Liver (tissue), 8 donors: ENCODE measurements at regions not wholly inside any gene's neighbourhood (a gene's known extent, or its start where the extent isn't known, plus 50 kb on each side); places are given as distances from the start of the nearest gene placed in this dataset.

ENCODE experiments used
- DNase-seq: peaks from one replicate; pipeline ENCODE4 v3.0.0-alpha.2; 2017; ENCODE audit warnings: low spot score
- H3K27ac ChIP-seq, 2 donors: one replicate each; pipeline ENCODE4 v1.7.0; 2013; ENCODE audit warnings: inconsistent platforms in 2 of 2, low read length in 2 of 2, control low read depth in 1 of 2, low read depth in 1 of 2, mild to moderate bottlenecking in 1 of 2
- H3K27me3 ChIP-seq, 4 donors: one replicate each; pipeline versions ENCODE4 v1.6.1 to v1.7.0; 2013; ENCODE audit warnings: low read length in 3 of 4, inconsistent platforms in 1 of 4, mild to moderate bottlenecking in 1 of 4, moderate library complexity in 1 of 4; ENCODE audit not compliant: control insufficient read depth in 4 of 4, insufficient read depth in 4 of 4
- H3K36me3 ChIP-seq, 4 donors: one replicate each; pipeline versions ENCODE4 v1.6.1 to v1.7.0; 2013; ENCODE audit warnings: low read length in 3 of 4, mild to moderate bottlenecking in 3 of 4, low read depth in 1 of 4, moderate library complexity in 1 of 4; ENCODE audit not compliant: control insufficient read depth in 4 of 4, insufficient read depth in 3 of 4
- H3K4me1 ChIP-seq, 4 donors: one replicate each; pipeline versions ENCODE4 v1.6.1 to v1.7.0; 2013; ENCODE audit warnings: low read length in 3 of 4, mild to moderate bottlenecking in 3 of 4, moderate library complexity in 1 of 4; ENCODE audit not compliant: control insufficient read depth in 4 of 4, insufficient read depth in 4 of 4
- H3K4me3 ChIP-seq, 3 donors: one replicate each; pipeline versions ENCODE4 v1.6.1 to v1.7.0; 2013; ENCODE audit warnings: low read length in 3 of 3, control low read depth in 1 of 3, low read depth in 1 of 3, mild to moderate bottlenecking in 1 of 3
- H3K9ac ChIP-seq, 2 donors: one replicate each; pipeline ENCODE4 v1.7.0; 2013; ENCODE audit warnings: low read length in 2 of 2, mild to moderate bottlenecking in 2 of 2, moderate library complexity in 2 of 2, control low read depth in 1 of 2, low read depth in 1 of 2
- H3K9me3 ChIP-seq, 4 donors: one replicate each; pipeline versions ENCODE4 v1.6.1 to v1.7.0; 2013; ENCODE audit warnings: low read length in 3 of 4; ENCODE audit not compliant: control insufficient read depth in 4 of 4
- CTCF ChIP-seq: fragments of 150-350 bp; IDR thresholded peaks from 2 replicates; pipeline ENCODE4 v1.5.1; 2017; ENCODE audit warnings: improper control_type of control experiment, low read depth, low read length; ENCODE audit not compliant: missing input control
- EGR1 ChIP-seq, 2 donors: IDR thresholded peaks; 2 replicates each; pipeline ENCODE4 v1.6.1; 2016 to 2018; ENCODE audit warnings: antibody characterized with exemption in 2 of 2, low read depth in 2 of 2
- FOXA1 ChIP-seq: IDR thresholded peaks from 2 replicates; pipeline ENCODE4 v1.6.1; 2016; ENCODE audit warnings: antibody characterized with exemption
- FOXA2 ChIP-seq: IDR thresholded peaks from 2 replicates; pipeline ENCODE4 v1.6.1; 2016; ENCODE audit warnings: antibody characterized with exemption
- GABPA ChIP-seq, 2 donors: IDR thresholded peaks in 1 of 2; conservative IDR thresholded peaks in 1 of 2; 2 replicates each; pipeline ENCODE4 v1.6.1; 2016; ENCODE audit warnings: antibody characterized with exemption in 2 of 2, mild to moderate bottlenecking in 1 of 2, moderate library complexity in 1 of 2
- HNF4A ChIP-seq, 2 donors: conservative IDR thresholded peaks; 2 replicates each; pipeline ENCODE4 v1.6.1; 2016; ENCODE audit warnings: antibody characterized with exemption in 2 of 2, mild to moderate bottlenecking in 2 of 2
- HNF4G ChIP-seq: IDR thresholded peaks from 2 replicates; pipeline ENCODE4 v1.6.1; 2016; ENCODE audit warnings: antibody characterized with exemption
- JUND ChIP-seq, 2 donors: IDR thresholded peaks; 2 replicates each; pipeline ENCODE4 v1.6.1; 2016; ENCODE audit warnings: antibody characterized with exemption in 2 of 2
- MAX ChIP-seq: IDR thresholded peaks from 2 replicates; pipeline ENCODE4 v1.6.1; 2016; ENCODE audit warnings: antibody characterized with exemption
- NR2F2 ChIP-seq: IDR thresholded peaks from 2 replicates; pipeline ENCODE4 v1.6.1; 2016; ENCODE audit warnings: antibody characterized with exemption
- REST ChIP-seq: IDR thresholded peaks from 2 replicates; pipeline ENCODE4 v1.6.1; 2016; ENCODE audit warnings: antibody characterized with exemption, mild to moderate bottlenecking
- RXRA ChIP-seq, 2 donors: IDR thresholded peaks; 2 replicates each; pipeline ENCODE4 v1.6.1; 2017 to 2018; ENCODE audit warnings: antibody characterized with exemption in 2 of 2, mild to moderate bottlenecking in 1 of 2
- SP1 ChIP-seq: IDR thresholded peaks from 2 replicates; pipeline ENCODE4 v1.6.1; 2018; ENCODE audit warnings: antibody characterized with exemption, mild to moderate bottlenecking
- YY1 ChIP-seq: IDR thresholded peaks from 2 replicates; pipeline ENCODE4 v1.6.1; 2016; ENCODE audit warnings: antibody characterized with exemption, mild to moderate bottlenecking
- ZBTB33 ChIP-seq: IDR thresholded peaks from 2 replicates; pipeline ENCODE4 v1.6.1; 2016; ENCODE audit warnings: antibody characterized with exemption
- WGBS: extraction: QIAGEN DNeasy Blood & Tissue Kit; methylation state at CpG from one replicate; pipeline ENCODE4 v1.1.7; 2013; 5-methylcytosine and 5-hydroxymethylcytosine counted together
- TF ChIP-seq, protein P1 (sequence below): IDR thresholded peaks from 2 replicates; pipeline ENCODE4 v1.6.1; 2016; ENCODE audit warnings: antibody characterized with exemption
- donor health status: healthy.
- donor health status: healthy.
- donor health status: healthy.
- donor health status: healthy.
- donor health status: healthy.

DNA sequence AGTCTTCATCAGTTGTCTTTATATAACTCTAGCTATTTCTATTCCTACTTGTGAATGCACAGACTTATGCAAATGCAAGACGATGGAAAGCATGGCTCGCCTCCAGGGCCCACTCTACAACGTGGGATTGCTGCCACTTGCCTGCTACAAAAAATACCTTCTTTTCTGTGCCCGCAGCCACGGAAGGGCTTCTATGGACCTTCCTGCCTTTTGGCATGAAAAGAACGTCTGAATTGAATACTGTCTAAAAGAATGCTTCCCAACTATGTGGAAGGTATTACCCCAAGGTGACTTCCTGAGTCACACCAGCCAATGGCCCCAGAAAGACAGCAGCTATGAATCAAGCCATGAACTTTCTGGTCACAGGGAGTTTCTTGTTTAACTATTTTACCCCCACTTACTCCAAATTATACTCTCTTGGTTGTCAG is 261.2 kb downstream of the HIVEP2 start:
- Histone ChIP-seq H3K4me3 (no peak overlapping the region), H3K27me3 (no peaks in the 10 kb centered on the region), H3K9ac (no peak overlapping the region), H3K36me3 (no peaks in the 10 kb centered on the region), H3K9me3 (no peaks in the 10 kb centered on the region), H3K27ac (no peak overlapping the region), H3K4me1 (no peaks in the 10 kb centered on the region)
- DNase-seq = no peak
- TF ChIP-seq REST (no peak), HNF4A (conservative IDR thresholded peaks at IDR 0.05) (no peak), YY1 (no peak), EGR1 (IDR thresholded peaks at IDR 0.05; ENCODE audit: low read depth in 2 of 2) (no peak)
- WGBS = 90% methylated on average over 6 of the region's 6 CpGs

GRCh38 chr6:142684371-142684770 is 260.6 kb downstream of the HIVEP2 start:
- no peak for DNase-seq
- Histone ChIP-seq H3K9me3 (no peaks in the 10 kb centered on the region), H3K27me3 (no peaks in the 10 kb centered on the region), H3K27ac (no peak overlapping the region), H3K36me3 (no peaks in the 10 kb centered on the region), H3K4me3 (no peak overlapping the region), H3K4me1 (no peaks in the 10 kb centered on the region), H3K9ac (no peak overlapping the region)
- TF ChIP-seq HNF4G = no peak
- no peak for TF ChIP-seq SP1
- no peak for TF ChIP-seq NR2F2
- no peak for TF ChIP-seq EGR1 (IDR thresholded peaks at IDR 0.05; ENCODE audit: low read depth in 2 of 2)
- TF ChIP-seq, protein P1, sequence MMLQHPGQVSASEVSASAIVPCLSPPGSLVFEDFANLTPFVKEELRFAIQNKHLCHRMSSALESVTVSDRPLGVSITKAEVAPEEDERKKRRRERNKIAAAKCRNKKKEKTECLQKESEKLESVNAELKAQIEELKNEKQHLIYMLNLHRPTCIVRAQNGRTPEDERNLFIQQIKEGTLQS = no peak
- WGBS = 90% methylated on average over 1 of the region's 1 CpG

GRCh38 chr6:142685852-142686506 is 259.0 kb downstream of the HIVEP2 start:
- DNase-seq = no peak
- H3K27me3 ChIP-seq = no peaks in the 10 kb centered on the region
- no peaks in the 10 kb centered on the region for H3K4me1 ChIP-seq
- H3K36me3 ChIP-seq = no peaks in the 10 kb centered on the region
- H3K27ac ChIP-seq = no peak overlapping the region
- H3K9ac ChIP-seq = no peak overlapping the region
- 82% methylated on average over 4 of the region's 4 CpGs for WGBS
- no peak overlapping the region for H3K4me3 ChIP-seq
- no peaks in the 10 kb centered on the region for H3K9me3 ChIP-seq
- TF ChIP-seq JUND (IDR thresholded peaks at IDR 0.05) (no peak), NR2F2 (no peak), ZBTB33 (no peak), FOXA2 (no peak), MAX (no peak), GABPA (IDR thresholded peaks at IDR 0.05 in 1 of 2, conservative IDR thresholded peaks at IDR 0.05 in 1 of 2) (no peak), SP1 (no peak), CTCF (no peak), RXRA (IDR thresholded peaks at IDR 0.05) (no peak), HNF4A (conservative IDR thresholded peaks at IDR 0.05) (no peak), EGR1 (IDR thresholded peaks at IDR 0.05; ENCODE audit: low read depth in 2 of 2) (no peak), FOXA1 (no peak), HNF4G (no peak)
- TF ChIP-seq, protein P1 = no peak
